H1 (cell line): ENCODE measurements at regions not wholly inside any gene's neighbourhood (a gene's known extent, or its start where the extent isn't known, plus 50 kb on each side); places are given as distances from the start of the nearest gene placed in this dataset.

Experiments used
- CHD2 ChIP-seq: IDR thresholded peaks from 2 replicates; pipeline ENCODE4 v1.6.1; 2012; ENCODE audit warnings: low read length, improper control_type of control experiment
- GABPA ChIP-seq: IDR thresholded peaks from 2 replicates; pipeline ENCODE4 v1.6.1; 2011; ENCODE audit warnings: mild to moderate bottlenecking, low read length, moderate library complexity, borderline replicate concordance; ENCODE audit not compliant: insufficient read depth
- HDAC2 ChIP-seq, 2 experiments: fragments of 300-600 bp in 1 of 2; sonication (generic) in 1 of 2; IDR thresholded peaks; 2 replicates each; pipeline ENCODE4 v1.6.1; 2011 to 2012; ENCODE audit warnings: low read depth in 2 of 2, low read length in 2 of 2, mild to moderate bottlenecking in 2 of 2, moderate library complexity in 2 of 2, borderline replicate concordance in 1 of 2, inconsistent platforms in 1 of 2
- NANOG ChIP-seq: IDR thresholded peaks from 2 replicates; pipeline ENCODE4 v1.6.1; 2011; ENCODE audit warnings: low read length, low read depth, mild to moderate bottlenecking, inconsistent platforms; ENCODE audit not compliant: insufficient read depth, poor library complexity, severe bottlenecking
- RAD21 ChIP-seq, 2 experiments: IDR thresholded peaks in 1 of 2; conservative IDR thresholded peaks in 1 of 2; 2 replicates each; pipeline ENCODE4 v1.6.1; 2011; ENCODE audit warnings: low read depth in 2 of 2, low read length in 2 of 2, improper control_type of control experiment in 1 of 2, inconsistent platforms in 1 of 2, mild to moderate bottlenecking in 1 of 2, moderate library complexity in 1 of 2
- SP1 ChIP-seq: IDR thresholded peaks from 2 replicates; pipeline ENCODE4 v1.6.1; 2011; ENCODE audit warnings: low read depth, low read length
- TF ChIP-seq, protein P1 (sequence below): fragments of 300-600 bp; sonication (generic); IDR thresholded peaks from 2 replicates; pipeline ENCODE4 v1.7.1; 2012; ENCODE audit warnings: low read length, moderate library complexity, mild to moderate bottlenecking, inconsistent platforms; ENCODE audit not compliant: insufficient replicate concordance

GRCh38 chr12:66831495-66831894 lies 152.6 kb upstream of the GRIP1 start (continued):
- TF ChIP-seq, protein P1, sequence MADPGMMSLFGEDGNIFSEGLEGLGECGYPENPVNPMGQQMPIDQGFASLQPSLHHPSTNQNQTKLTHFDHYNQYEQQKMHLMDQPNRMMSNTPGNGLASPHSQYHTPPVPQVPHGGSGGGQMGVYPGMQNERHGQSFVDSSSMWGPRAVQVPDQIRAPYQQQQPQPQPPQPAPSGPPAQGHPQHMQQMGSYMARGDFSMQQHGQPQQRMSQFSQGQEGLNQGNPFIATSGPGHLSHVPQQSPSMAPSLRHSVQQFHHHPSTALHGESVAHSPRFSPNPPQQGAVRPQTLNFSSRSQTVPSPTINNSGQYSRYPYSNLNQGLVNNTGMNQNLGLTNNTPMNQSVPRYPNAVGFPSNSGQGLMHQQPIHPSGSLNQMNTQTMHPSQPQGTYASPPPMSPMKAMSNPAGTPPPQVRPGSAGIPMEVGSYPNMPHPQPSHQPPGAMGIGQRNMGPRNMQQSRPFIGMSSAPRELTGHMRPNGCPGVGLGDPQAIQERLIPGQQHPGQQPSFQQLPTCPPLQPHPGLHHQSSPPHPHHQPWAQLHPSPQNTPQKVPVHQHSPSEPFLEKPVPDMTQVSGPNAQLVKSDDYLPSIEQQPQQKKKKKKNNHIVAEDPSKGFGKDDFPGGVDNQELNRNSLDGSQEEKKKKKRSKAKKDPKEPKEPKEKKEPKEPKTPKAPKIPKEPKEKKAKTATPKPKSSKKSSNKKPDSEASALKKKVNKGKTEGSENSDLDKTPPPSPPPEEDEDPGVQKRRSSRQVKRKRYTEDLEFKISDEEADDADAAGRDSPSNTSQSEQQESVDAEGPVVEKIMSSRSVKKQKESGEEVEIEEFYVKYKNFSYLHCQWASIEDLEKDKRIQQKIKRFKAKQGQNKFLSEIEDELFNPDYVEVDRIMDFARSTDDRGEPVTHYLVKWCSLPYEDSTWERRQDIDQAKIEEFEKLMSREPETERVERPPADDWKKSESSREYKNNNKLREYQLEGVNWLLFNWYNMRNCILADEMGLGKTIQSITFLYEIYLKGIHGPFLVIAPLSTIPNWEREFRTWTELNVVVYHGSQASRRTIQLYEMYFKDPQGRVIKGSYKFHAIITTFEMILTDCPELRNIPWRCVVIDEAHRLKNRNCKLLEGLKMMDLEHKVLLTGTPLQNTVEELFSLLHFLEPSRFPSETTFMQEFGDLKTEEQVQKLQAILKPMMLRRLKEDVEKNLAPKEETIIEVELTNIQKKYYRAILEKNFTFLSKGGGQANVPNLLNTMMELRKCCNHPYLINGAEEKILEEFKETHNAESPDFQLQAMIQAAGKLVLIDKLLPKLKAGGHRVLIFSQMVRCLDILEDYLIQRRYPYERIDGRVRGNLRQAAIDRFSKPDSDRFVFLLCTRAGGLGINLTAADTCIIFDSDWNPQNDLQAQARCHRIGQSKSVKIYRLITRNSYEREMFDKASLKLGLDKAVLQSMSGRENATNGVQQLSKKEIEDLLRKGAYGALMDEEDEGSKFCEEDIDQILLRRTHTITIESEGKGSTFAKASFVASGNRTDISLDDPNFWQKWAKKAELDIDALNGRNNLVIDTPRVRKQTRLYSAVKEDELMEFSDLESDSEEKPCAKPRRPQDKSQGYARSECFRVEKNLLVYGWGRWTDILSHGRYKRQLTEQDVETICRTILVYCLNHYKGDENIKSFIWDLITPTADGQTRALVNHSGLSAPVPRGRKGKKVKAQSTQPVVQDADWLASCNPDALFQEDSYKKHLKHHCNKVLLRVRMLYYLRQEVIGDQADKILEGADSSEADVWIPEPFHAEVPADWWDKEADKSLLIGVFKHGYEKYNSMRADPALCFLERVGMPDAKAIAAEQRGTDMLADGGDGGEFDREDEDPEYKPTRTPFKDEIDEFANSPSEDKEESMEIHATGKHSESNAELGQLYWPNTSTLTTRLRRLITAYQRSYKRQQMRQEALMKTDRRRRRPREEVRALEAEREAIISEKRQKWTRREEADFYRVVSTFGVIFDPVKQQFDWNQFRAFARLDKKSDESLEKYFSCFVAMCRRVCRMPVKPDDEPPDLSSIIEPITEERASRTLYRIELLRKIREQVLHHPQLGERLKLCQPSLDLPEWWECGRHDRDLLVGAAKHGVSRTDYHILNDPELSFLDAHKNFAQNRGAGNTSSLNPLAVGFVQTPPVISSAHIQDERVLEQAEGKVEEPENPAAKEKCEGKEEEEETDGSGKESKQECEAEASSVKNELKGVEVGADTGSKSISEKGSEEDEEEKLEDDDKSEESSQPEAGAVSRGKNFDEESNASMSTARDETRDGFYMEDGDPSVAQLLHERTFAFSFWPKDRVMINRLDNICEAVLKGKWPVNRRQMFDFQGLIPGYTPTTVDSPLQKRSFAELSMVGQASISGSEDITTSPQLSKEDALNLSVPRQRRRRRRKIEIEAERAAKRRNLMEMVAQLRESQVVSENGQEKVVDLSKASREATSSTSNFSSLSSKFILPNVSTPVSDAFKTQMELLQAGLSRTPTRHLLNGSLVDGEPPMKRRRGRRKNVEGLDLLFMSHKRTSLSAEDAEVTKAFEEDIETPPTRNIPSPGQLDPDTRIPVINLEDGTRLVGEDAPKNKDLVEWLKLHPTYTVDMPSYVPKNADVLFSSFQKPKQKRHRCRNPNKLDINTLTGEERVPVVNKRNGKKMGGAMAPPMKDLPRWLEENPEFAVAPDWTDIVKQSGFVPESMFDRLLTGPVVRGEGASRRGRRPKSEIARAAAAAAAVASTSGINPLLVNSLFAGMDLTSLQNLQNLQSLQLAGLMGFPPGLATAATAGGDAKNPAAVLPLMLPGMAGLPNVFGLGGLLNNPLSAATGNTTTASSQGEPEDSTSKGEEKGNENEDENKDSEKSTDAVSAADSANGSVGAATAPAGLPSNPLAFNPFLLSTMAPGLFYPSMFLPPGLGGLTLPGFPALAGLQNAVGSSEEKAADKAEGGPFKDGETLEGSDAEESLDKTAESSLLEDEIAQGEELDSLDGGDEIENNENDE = no peak
- TF ChIP-seq CHD2 = no peak
- no peak for TF ChIP-seq GABPA
- no peak for TF ChIP-seq NANOG
- TF ChIP-seq HDAC2 (IDR thresholded peaks at IDR 0.05; ENCODE audit: borderline replicate concordance in 1 of 2, low read depth in 2 of 2, low read length in 2 of 2) = no peak
- TF ChIP-seq SP1 = no peak
- TF ChIP-seq RAD21 (IDR thresholded peaks at IDR 0.05 in 1 of 2, conservative IDR thresholded peaks at IDR 0.05 in 1 of 2; ENCODE audit: low read depth in 2 of 2, low read length in 2 of 2) = no peak
- TF ChIP-seq, all 59 proteins: peak for 0
